ENCODE measurements at regions not wholly inside any gene's neighbourhood (a gene's known extent, or its start where the extent isn't known, plus 50 kb on each side); places are given as distances from the start of the nearest gene placed in this dataset.

DNA sequence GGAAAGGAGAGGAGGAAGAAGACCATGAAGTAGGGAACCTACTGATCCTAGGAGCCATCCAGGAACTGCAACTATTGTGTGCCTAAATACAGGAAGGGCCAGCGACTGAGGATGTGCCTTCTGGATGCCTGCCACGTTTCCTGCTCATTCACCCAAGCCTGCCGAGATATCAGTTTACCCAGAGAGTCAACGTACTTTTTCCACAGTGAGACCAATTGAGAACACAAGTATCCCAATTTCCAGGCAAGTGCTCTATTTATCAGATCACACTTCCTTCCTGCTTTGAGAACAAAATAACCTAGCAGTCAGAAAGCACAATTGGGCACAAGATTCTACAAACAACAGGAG is 122.4 kb downstream of the AKAP11 start:
- DNase-seq (ENCODE audit: low spot score, unreplicated experiment), result no peak
- Mint-ChIP-seq H3K4me1 (ENCODE audit: low read depth) (no peaks in the 10 kb centered on the region), H3K36me3 (ENCODE audit: insufficient read depth) (no peaks in the 10 kb centered on the region), H3K27me3 (peaks cover 9% of the 10 kb centered on the region), H3K27ac (no peak overlapping the region), H3K4me3 (ENCODE audit: low read depth) (no peak overlapping the region), H3K9me3 (ENCODE audit: low read depth) (no peaks in the 10 kb centered on the region)
- TF ChIP-seq, protein P1, sequence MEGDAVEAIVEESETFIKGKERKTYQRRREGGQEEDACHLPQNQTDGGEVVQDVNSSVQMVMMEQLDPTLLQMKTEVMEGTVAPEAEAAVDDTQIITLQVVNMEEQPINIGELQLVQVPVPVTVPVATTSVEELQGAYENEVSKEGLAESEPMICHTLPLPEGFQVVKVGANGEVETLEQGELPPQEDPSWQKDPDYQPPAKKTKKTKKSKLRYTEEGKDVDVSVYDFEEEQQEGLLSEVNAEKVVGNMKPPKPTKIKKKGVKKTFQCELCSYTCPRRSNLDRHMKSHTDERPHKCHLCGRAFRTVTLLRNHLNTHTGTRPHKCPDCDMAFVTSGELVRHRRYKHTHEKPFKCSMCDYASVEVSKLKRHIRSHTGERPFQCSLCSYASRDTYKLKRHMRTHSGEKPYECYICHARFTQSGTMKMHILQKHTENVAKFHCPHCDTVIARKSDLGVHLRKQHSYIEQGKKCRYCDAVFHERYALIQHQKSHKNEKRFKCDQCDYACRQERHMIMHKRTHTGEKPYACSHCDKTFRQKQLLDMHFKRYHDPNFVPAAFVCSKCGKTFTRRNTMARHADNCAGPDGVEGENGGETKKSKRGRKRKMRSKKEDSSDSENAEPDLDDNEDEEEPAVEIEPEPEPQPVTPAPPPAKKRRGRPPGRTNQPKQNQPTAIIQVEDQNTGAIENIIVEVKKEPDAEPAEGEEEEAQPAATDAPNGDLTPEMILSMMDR (IDR thresholded peaks at IDR 0.05; ENCODE audit: unreplicated experiment), result no peak

DNA sequence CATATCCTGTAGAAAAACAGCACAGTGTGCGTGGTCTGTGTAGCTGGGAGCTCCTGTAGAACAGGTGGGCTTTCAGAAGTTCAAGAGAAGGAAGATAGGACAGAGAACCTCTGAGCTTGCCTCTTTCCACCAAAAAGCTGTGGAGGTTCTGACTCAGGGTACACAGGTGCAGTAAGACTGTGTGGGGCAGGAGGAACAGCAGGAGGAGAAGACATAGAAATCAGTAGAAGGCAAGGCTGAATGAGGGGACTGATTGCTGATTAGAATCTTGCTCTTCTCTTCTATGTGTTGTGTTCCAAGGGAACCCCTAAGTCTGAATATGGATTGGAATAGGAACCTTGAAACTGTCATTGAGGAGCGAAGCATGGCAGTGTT is 122.7 kb downstream of the AKAP11 start:
- Mint-ChIP-seq H3K27ac (no peak overlapping the region), H3K4me3 (ENCODE audit: low read depth) (no peak overlapping the region), H3K9me3 (ENCODE audit: low read depth) (no peaks in the 10 kb centered on the region), H3K36me3 (ENCODE audit: insufficient read depth) (no peaks in the 10 kb centered on the region), H3K4me1 (ENCODE audit: low read depth) (no peaks in the 10 kb centered on the region), H3K27me3 (peaks cover 9% of the 10 kb centered on the region)
- no peak for DNase-seq (ENCODE audit: low spot score, unreplicated experiment)
- TF ChIP-seq, protein P1 (IDR thresholded peaks at IDR 0.05; ENCODE audit: unreplicated experiment), result no peak

DNA sequence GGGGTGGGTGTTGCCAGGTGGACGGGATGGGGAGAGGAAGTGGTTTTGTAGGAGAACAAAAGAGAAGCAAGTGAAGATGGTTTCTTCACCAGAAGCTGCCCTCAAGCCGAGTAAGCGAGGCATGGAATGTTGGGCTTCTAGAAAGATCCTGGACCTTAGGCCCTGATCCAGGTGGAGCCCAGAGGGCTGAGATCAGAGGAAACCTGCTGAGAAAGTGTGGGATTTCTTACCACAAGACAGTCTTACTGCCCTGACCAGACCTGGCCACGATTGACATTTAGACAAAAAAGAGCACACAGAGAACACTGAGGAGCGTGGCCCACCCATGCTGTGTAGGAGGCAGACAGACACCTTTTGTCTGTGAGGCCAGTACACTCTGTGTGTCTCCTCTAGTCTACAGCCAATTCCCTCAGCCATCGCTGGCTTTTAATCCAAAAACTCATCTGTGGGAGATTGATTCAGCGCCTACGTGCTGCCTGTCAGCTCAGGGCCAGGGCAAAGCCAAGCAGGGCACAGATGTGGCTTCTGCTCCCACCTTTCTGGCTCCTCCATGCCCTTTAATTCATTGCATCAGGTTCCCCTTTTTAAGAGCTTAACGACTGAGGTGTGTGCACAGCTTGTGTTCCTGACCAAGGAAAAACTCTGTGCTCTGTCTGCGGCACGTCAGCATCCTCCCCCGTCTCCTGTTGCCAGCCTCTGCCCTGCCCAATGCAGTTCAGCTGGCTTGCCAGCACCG is 123.3 kb downstream of the AKAP11 start:
- TF ChIP-seq, protein P1 (IDR thresholded peaks at IDR 0.05; ENCODE audit: unreplicated experiment), result no peak
- Mint-ChIP-seq H3K9me3 (ENCODE audit: low read depth) (no peaks in the 10 kb centered on the region), H3K27me3 (peaks cover 9% of the 10 kb centered on the region), H3K4me3 (ENCODE audit: low read depth) (no peak overlapping the region), H3K27ac (no peak overlapping the region), H3K36me3 (ENCODE audit: insufficient read depth) (no peaks in the 10 kb centered on the region), H3K4me1 (ENCODE audit: low read depth) (no peaks in the 10 kb centered on the region)
- DNase-seq (ENCODE audit: low spot score, unreplicated experiment), result no peak

DNA sequence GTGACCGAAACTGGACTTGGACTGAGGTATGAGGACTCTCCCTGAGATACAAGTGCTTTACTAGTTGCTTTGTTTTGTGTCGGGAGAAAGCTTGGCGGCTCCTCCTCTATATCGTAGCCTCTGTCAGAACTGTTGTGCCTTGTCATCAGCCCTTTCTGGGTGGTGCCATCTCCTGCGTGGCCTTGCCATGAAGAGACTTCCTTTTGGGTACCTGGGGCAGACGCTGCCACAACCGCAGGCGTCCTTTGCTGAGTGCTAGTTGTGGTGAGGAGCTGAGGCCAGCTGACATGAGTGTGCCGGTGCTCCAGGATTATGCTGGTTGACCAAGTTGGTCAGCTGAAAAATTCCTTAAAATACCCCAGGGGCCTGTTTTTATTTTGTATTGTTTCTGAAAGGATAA is 124.5 kb downstream of the AKAP11 start:
- Mint-ChIP-seq H3K4me1 (ENCODE audit: low read depth) (no peaks in the 10 kb centered on the region), H3K9me3 (ENCODE audit: low read depth) (no peaks in the 10 kb centered on the region), H3K36me3 (ENCODE audit: insufficient read depth) (no peaks in the 10 kb centered on the region), H3K27ac (no peak overlapping the region), H3K4me3 (ENCODE audit: low read depth) (no peak overlapping the region), H3K27me3 (peaks cover 9% of the 10 kb centered on the region)
- DNase-seq (ENCODE audit: low spot score, unreplicated experiment), result no peak
- TF ChIP-seq, protein P1 (IDR thresholded peaks at IDR 0.05; ENCODE audit: unreplicated experiment), result no peak

DNA sequence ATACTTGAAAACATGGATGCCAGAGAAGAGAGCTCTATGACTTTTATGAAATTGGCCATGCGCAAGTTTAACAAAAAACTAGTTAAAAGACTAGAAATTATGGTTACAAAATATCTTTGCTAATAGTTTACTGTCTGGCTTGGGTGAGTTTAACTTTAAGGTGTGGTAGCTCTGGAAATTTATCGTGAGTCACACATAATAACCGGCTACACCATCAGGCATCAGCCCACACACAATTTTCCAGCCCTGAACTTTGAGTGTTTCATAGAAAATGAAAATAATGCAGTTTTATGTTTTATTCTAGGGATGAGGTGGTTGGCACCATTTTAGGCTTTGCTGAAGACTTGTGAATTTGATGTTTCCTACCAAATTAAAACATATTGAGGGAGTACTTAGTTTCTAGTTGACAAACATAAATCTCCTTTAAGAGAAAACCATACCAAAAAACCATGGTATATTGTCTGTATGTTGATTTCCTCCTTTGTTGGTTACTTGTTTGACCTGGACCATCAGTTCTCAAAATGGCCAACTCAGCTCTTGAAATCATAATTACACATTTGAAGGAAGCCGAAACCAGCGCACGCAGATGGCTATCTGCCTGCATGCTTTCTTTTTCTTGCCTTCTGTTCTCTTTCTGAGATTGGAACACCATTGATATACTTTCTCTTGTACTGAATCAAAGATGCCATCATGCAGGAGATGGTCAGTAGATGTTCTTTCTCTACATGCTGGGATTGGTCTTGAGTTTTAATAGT is 125.1 kb downstream of the AKAP11 start:
- Mint-ChIP-seq H3K36me3 (ENCODE audit: insufficient read depth) (no peaks in the 10 kb centered on the region), H3K4me1 (ENCODE audit: low read depth) (no peaks in the 10 kb centered on the region), H3K27ac (no peak overlapping the region), H3K9me3 (ENCODE audit: low read depth) (no peaks in the 10 kb centered on the region), H3K4me3 (ENCODE audit: low read depth) (no peak overlapping the region), H3K27me3 (peaks cover 9% of the 10 kb centered on the region)
- no peak for DNase-seq (ENCODE audit: low spot score, unreplicated experiment)
- TF ChIP-seq, protein P1 (IDR thresholded peaks at IDR 0.05; ENCODE audit: unreplicated experiment), result no peak
